Ishikawa (cell line): ENCODE measurements at regions not wholly inside any gene's neighbourhood (a gene's known extent, or its start where the extent isn't known, plus 50 kb on each side); places are given as distances from the start of the nearest gene placed in this dataset.

Experiments used
- CEBPB ChIP-seq: IDR thresholded peaks from 2 replicates; pipeline ENCODE4 v1.6.1; 2012
- EP300 ChIP-seq: IDR thresholded peaks from 2 replicates; pipeline ENCODE4 v1.6.1; 2012; ENCODE audit warnings: borderline replicate concordance
- RAD21 ChIP-seq: IDR thresholded peaks from 2 replicates; pipeline ENCODE4 v1.6.1; 2012; ENCODE audit warnings: low read depth
- REST ChIP-seq: IDR thresholded peaks from 2 replicates; pipeline ENCODE4 v1.6.1; 2012; ENCODE audit warnings: low read depth, mild to moderate bottlenecking
- TEAD4 ChIP-seq: IDR thresholded peaks from 2 replicates; pipeline ENCODE4 v1.6.1; 2012

GRCh38 chr16:82298472-82298871 is 128.4 kb upstream of the MPHOSPH6 start:
- TF ChIP-seq CEBPB (no peak), RAD21 (no peak), REST (no peak), TEAD4 (no peak), EP300 (no peak)
